ENCODE measurements at regions not wholly inside any gene's neighbourhood (a gene's known extent, or its start where the extent isn't known, plus 50 kb on each side); places are given as distances from the start of the nearest gene placed in this dataset.

DNA sequence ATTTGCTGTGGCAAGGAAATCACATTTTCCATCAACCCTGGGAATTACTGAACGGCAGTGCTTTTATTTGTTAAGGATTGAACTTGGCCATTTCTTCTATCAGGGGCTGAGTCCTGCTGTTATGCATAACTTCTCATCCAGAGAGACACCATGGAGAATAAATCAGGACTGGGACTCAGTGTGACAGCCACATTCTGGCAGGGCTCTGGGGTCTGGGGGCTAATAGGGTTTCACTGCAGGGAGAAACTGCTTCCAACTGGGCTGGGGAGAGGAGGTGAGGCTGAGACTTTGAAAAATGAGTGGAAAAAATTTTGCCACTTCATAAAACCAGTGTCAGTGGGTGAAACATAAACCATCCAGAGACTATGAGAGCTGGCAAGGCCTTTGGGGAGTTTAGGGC is 95.7 kb upstream of the ALDH1B1 start:
- H3K27ac ChIP-seq, result no peak overlapping the region
- 67 to 69% methylated on average over 1 of the region's 1 CpG for WGBS, 2 donors
- H3K4me1 ChIP-seq, result peaks cover 28% of the 10 kb centered on the region
- intact Hi-C loops (cut with DNase I), result no loop called here
- ATAC-seq, result no peak
- H3K9me3 ChIP-seq, result no peaks in the 10 kb centered on the region
- H3K27me3 ChIP-seq, result no peaks in the 10 kb centered on the region
- TF ChIP-seq CTCF (IDR thresholded peaks at IDR 0.05) (no peak), POLR2A (IDR thresholded peaks at IDR 0.05) (no peak)
- no peak for DNase-seq
- H3K4me3 ChIP-seq, result no peak overlapping the region
- H3K36me3 ChIP-seq (replicated peaks in 1 of 2; ENCODE audit: insufficient read depth in 1 of 2, low read depth in 2 of 2), result no peaks in the 10 kb centered on the region

DNA sequence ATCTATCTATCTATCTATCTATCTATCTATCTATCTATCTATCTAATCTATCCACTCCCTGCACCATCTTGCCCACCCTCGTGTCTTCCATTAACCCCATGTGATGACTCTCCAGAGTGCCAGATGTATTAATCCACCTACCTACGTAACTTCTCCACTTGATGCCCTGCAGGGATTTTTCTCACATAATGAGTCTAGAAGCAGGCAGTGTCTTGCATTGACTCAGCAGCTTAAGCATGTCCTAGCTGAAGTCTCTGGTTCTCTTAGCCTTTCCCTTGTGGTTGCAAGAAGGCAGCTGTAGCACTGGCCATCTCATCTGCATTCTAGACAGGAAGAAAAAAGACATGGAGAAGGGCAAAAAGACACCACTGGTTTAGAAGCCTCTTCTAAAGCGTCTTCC is 96.7 kb upstream of the ALDH1B1 start:
- peaks cover 30% of the 10 kb centered on the region for H3K4me1 ChIP-seq
- H3K4me3 ChIP-seq, result no peak overlapping the region
- DNase-seq (no peak), ATAC-seq (no peak)
- H3K27ac ChIP-seq, result no peak overlapping the region
- H3K9me3 ChIP-seq, result no peaks in the 10 kb centered on the region
- 91 to 92% methylated on average over 3 of the region's 3 CpGs for WGBS, 2 donors
- TF ChIP-seq POLR2A (IDR thresholded peaks at IDR 0.05) (no peak), CTCF (IDR thresholded peaks at IDR 0.05) (no peak)
- H3K36me3 ChIP-seq (replicated peaks in 1 of 2; ENCODE audit: insufficient read depth in 1 of 2, low read depth in 2 of 2), result no peaks in the 10 kb centered on the region
- H3K27me3 ChIP-seq, result no peaks in the 10 kb centered on the region
- intact Hi-C loops (cut with DNase I), result no loop called here

GRCh38 chr9:38294220-38294960 is 98.1 kb upstream of the ALDH1B1 start:
- H3K27me3 ChIP-seq, result no peaks in the 10 kb centered on the region
- TF ChIP-seq POLR2A (IDR thresholded peaks at IDR 0.05), result no peak
- no peak for TF ChIP-seq CTCF (IDR thresholded peaks at IDR 0.05)
- no peak overlapping the region for H3K27ac ChIP-seq
- no peaks in the 10 kb centered on the region for H3K9me3 ChIP-seq
- peaks cover 30% of the 10 kb centered on the region for H3K4me1 ChIP-seq
- intact Hi-C loops (cut with DNase I), result no loop called here
- 63 to 65% methylated on average over 8 of the region's 8 CpGs for WGBS, 2 donors
- ATAC-seq (no peak), DNase-seq (no peak)
- no peaks in the 10 kb centered on the region for H3K36me3 ChIP-seq (replicated peaks in 1 of 2; ENCODE audit: insufficient read depth in 1 of 2, low read depth in 2 of 2)
- H3K4me3 ChIP-seq, result no peak overlapping the region

DNA sequence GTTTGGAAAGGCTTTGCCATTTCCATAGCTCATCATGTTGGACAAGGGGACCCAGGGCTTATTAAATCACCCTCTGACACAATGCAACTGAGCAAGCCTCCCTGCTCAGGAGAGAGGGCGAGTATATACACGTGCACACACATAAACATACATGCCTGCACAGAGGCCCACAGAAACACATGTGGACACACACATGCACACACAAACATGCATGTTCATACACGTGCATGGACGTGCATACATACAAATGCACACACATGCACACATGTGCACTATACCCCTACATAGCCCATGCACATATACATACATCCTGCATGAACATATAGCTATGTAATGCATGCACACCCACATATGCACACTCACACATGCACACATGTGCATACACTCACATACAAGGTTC is 99.5 kb upstream of the ALDH1B1 start:
- intact Hi-C loops (cut with DNase I), result no loop called here
- DNase-seq, result no peak
- H3K36me3 ChIP-seq (replicated peaks in 1 of 2; ENCODE audit: insufficient read depth in 1 of 2, low read depth in 2 of 2), result no peaks in the 10 kb centered on the region
- no peaks in the 10 kb centered on the region for H3K9me3 ChIP-seq
- H3K27ac ChIP-seq, result no peak overlapping the region
- no peaks in the 10 kb centered on the region for H3K27me3 ChIP-seq
- peaks cover 17% of the 10 kb centered on the region for H3K4me1 ChIP-seq
- no peak for ATAC-seq
- 81 to 89% methylated on average over 3 to 4 of the region's 4 CpGs for WGBS, 2 donors
- H3K4me3 ChIP-seq, result no peak overlapping the region
- TF ChIP-seq POLR2A (IDR thresholded peaks at IDR 0.05) (no peak), CTCF (IDR thresholded peaks at IDR 0.05) (no peak)

DNA sequence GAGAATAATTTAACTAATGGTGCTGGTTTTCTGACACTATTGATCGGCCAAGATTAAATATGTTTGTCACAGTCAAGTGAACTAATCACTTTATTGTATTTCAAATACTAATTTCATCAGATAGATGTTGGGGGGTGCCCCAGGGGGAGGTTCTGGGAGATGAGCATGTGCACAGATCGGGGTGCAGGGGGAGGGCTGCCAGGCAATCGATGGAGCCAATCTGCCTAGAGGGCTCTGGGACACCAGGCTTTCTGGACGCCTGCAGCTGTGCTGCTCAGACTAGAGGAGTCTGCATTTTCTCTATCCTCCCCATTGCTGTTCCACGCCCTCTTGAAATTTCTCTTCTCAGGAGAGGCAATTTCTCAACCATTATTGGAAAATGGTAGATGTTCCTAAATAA is 100.0 kb upstream of the ALDH1B1 start:
- no peaks in the 10 kb centered on the region for H3K36me3 ChIP-seq (replicated peaks in 1 of 2; ENCODE audit: insufficient read depth in 1 of 2, low read depth in 2 of 2)
- whole genome bisulfite sequencing, 2 donors, result 66 to 67% methylated on average over 5 of the region's 5 CpGs
- peaks cover 17% of the 10 kb centered on the region for H3K4me1 ChIP-seq
- peak; percentile 21 for ATAC-seq
- intact Hi-C loops (cut with DNase I), result no loop called here
- no peak overlapping the region for H3K27ac ChIP-seq
- H3K4me3 ChIP-seq, result no peak overlapping the region
- TF ChIP-seq CTCF (IDR thresholded peaks at IDR 0.05) (no peak), POLR2A (IDR thresholded peaks at IDR 0.05) (no peak)
- H3K9me3 ChIP-seq, result no peaks in the 10 kb centered on the region
- no peaks in the 10 kb centered on the region for H3K27me3 ChIP-seq
- no peak for DNase-seq

Data from body of pancreas (tissue), 4 donors.